Endodermal cell (in vitro differentiated cells): ENCODE measurements at regions not wholly inside any gene's neighbourhood (a gene's known extent, or its start where the extent isn't known, plus 50 kb on each side); places are given as distances from the start of the nearest gene placed in this dataset.

ENCODE experiments used
- DNase-seq: peaks from one replicate; pipeline ENCODE4 v3.0.0-alpha.2; 2017
- H3K27ac ChIP-seq: 2 replicates; pipeline ENCODE4 v1.5.1; 2013; ENCODE audit warnings: mild to moderate bottlenecking, low read depth, low read length, moderate library complexity
- H3K27me3 ChIP-seq: 2 replicates; pipeline ENCODE4 v1.6.1; 2013; ENCODE audit warnings: mild to moderate bottlenecking, low read length, moderate library complexity; ENCODE audit not compliant: insufficient read depth, control insufficient read depth, poor library complexity, severe bottlenecking
- H3K36me3 ChIP-seq: 2 replicates; pipeline ENCODE4 v1.7.0; 2013; ENCODE audit warnings: mild to moderate bottlenecking, low read length, moderate library complexity; ENCODE audit not compliant: control insufficient read depth, insufficient read depth
- H3K4me1 ChIP-seq: one replicate; pipeline ENCODE4 v1.7.0; 2013; ENCODE audit warnings: low read length; ENCODE audit not compliant: control insufficient read depth, insufficient read depth
- H3K4me3 ChIP-seq: 2 replicates; pipeline ENCODE4 v1.5.1; 2013; ENCODE audit warnings: mild to moderate bottlenecking, low read length, moderate library complexity
- H3K9ac ChIP-seq: 2 replicates; pipeline ENCODE4 v1.6.1; 2013; ENCODE audit warnings: mild to moderate bottlenecking, low read length, moderate library complexity; ENCODE audit not compliant: poor library complexity, severe bottlenecking; ENCODE audit errors: extremely low read depth
- H3K9me3 ChIP-seq: 2 replicates; pipeline ENCODE4 v1.6.1; 2013; ENCODE audit warnings: mild to moderate bottlenecking, low read length, moderate library complexity; ENCODE audit not compliant: control insufficient read depth
- H3K27ac Mint-ChIP-seq: 2 replicates; pipeline ENCODE4 v1.8.0; 2020; ENCODE audit warnings: mixed read lengths
- H3K27me3 Mint-ChIP-seq: 2 replicates; pipeline ENCODE4 v1.8.0; 2021; ENCODE audit warnings: mild to moderate bottlenecking, mixed read lengths; ENCODE audit not compliant: insufficient read depth
- H3K36me3 Mint-ChIP-seq: 2 replicates; pipeline ENCODE4 v1.8.0; 2020; ENCODE audit warnings: low read depth, mixed read lengths
- H3K4me1 Mint-ChIP-seq: 2 replicates; pipeline ENCODE4 v1.8.0; 2020; ENCODE audit warnings: mixed read lengths
- H3K4me3 Mint-ChIP-seq: 2 replicates; pipeline ENCODE4 v1.8.0; 2020; ENCODE audit warnings: mild to moderate bottlenecking, moderate library complexity, mixed read lengths
- H3K9me3 Mint-ChIP-seq: 2 replicates; pipeline ENCODE4 v1.8.0; 2020; ENCODE audit warnings: mild to moderate bottlenecking, mixed read lengths
- WGBS, 2 experiments: methylation state at CpG; one replicate each; pipeline versions ENCODE4 v1.1.5 to v1.1.7; 2013; ENCODE audit warnings: missing lambda C conversion rate in 2 of 2, mixed read lengths in 1 of 2; ENCODE audit not compliant: insufficient coverage in 1 of 2, insufficient read length in 1 of 2; 5-methylcytosine and 5-hydroxymethylcytosine counted together
- TF ChIP-seq, protein P1 (sequence below): fragments of 200-600 bp; sonication (generic); conservative IDR thresholded peaks from 2 replicates; pipeline ENCODE4 v1.5.0; 2021; ENCODE audit warnings: antibody characterized with exemption, mild to moderate bottlenecking

DNA sequence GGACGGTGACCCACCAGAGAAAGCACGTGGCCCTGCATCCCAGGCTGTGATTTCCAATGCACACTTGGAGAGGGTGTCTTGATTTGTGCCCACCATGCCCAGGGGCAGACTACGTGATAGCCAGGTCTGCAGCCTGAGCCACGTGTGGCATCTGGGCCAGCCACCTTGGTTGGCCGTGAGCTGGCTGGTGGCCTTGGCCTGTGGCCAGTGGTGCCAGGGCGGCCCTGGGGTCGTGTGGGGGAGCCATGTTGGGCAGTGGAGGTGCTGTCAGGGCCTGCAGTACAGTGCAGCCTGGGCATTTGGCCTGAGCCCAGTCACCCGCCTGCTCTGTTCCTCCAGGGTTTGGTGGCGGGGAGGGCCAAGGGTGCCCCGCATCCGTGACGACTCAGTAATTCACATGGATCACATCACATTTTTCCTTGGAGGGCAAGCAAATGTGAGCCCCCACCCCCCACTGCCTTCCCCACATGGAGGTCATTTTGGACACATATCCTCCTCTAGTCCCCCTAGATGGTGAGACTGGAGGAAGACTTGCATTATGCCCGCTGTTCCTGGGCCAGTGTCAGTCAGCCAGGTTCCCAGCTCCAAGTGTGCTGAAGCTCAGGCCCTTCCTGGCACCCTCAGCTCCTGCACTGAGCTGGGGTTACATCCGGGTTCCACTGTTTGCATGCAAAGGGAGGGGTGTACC, 201.4 kb downstream of the UBE3A start:
- Mint-ChIP-seq H3K4me1 (no peaks in the 10 kb centered on the region), H3K4me3 (no peak overlapping the region), H3K9me3 (peaks cover 92% of the 10 kb centered on the region), H3K36me3 (no peaks in the 10 kb centered on the region), H3K27ac (no peak overlapping the region), H3K27me3 (no peaks in the 10 kb centered on the region)
- no peaks in the 10 kb centered on the region for H3K4me1 ChIP-seq
- no peak overlapping the region for H3K9ac ChIP-seq
- 48 to 77% methylated on average over 4 to 14 of the region's 14 CpGs for whole genome bisulfite sequencing, 2 experiments
- TF ChIP-seq, protein P1, sequence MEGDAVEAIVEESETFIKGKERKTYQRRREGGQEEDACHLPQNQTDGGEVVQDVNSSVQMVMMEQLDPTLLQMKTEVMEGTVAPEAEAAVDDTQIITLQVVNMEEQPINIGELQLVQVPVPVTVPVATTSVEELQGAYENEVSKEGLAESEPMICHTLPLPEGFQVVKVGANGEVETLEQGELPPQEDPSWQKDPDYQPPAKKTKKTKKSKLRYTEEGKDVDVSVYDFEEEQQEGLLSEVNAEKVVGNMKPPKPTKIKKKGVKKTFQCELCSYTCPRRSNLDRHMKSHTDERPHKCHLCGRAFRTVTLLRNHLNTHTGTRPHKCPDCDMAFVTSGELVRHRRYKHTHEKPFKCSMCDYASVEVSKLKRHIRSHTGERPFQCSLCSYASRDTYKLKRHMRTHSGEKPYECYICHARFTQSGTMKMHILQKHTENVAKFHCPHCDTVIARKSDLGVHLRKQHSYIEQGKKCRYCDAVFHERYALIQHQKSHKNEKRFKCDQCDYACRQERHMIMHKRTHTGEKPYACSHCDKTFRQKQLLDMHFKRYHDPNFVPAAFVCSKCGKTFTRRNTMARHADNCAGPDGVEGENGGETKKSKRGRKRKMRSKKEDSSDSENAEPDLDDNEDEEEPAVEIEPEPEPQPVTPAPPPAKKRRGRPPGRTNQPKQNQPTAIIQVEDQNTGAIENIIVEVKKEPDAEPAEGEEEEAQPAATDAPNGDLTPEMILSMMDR: no peak
- no peak overlapping the region for H3K27ac ChIP-seq
- no peak overlapping the region for H3K4me3 ChIP-seq
- no peak for DNase-seq
- H3K36me3 ChIP-seq: no peaks in the 10 kb centered on the region
- H3K27me3 ChIP-seq: no peaks in the 10 kb centered on the region
- H3K9me3 ChIP-seq: no peaks in the 10 kb centered on the region

DNA sequence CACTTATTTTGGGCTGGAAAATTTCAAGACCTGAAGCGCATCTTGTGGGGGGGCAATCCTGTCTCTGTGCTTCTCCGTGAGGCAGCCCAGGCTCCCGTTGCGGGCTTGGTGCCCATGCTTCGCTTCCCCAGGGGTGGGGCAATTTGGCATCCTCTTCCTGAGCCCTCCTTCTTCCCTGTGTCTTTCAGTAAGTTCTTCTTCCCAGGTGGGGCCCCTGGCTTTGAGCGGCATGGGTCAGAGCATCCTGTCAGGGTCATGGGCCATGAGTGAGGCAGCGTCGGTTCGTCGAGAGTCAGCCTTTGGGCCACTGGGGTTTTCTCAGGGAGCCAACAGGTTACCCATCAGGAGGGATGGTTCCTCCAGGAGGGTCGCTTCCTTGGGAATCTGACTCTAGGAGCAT, 200.7 kb downstream of the UBE3A start:
- 86 to 90% methylated on average over 10 to 11 of the region's 11 CpGs for WGBS, 2 experiments
- H3K4me3 ChIP-seq: no peak overlapping the region
- no peak for DNase-seq
- Mint-ChIP-seq H3K9me3 (peaks cover 93% of the 10 kb centered on the region), H3K27ac (no peak overlapping the region), H3K36me3 (no peaks in the 10 kb centered on the region), H3K4me1 (no peaks in the 10 kb centered on the region), H3K27me3 (no peaks in the 10 kb centered on the region), H3K4me3 (no peak overlapping the region)
- no peak overlapping the region for H3K9ac ChIP-seq
- H3K9me3 ChIP-seq: no peaks in the 10 kb centered on the region
- H3K4me1 ChIP-seq: no peaks in the 10 kb centered on the region
- H3K27ac ChIP-seq: no peak overlapping the region
- H3K27me3 ChIP-seq: no peaks in the 10 kb centered on the region
- no peaks in the 10 kb centered on the region for H3K36me3 ChIP-seq
- TF ChIP-seq, protein P1: no peak

DNA sequence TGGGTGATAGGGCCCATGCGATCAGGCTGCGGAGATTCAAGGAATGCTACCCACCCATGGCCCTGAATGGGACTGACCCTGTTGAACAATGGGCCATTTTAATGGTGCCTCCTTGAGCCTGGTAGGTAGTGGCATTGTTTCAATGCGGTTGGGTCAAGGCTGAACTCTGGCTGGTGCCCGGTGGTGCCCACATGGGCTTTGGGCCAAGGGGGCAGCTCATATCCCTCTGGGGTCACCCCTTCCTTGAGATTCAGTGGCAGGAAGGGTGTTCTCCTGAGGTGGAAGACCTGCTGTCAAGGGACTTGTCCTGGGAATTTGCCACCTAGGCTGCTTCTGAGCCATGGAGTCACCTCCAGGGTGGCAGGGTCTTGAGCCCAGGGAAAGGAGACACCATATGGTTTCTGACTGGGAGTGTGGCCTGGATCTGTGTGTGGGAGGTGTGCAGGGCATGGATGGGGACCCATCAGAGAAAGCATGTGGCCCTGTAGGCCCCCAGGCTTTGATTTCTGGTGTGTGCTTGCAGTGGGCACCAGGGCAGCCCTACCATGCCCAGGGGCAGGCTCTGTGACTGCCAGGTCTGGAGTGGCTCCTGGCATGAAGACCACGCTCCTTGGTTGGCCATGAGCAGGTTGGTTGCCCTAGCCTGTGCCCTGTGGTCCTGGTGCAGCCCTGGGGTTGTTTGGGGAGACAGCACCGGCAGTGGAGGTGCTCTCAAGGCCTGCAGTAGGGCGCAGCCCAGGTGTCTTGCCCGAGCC, 199.9 kb downstream of the UBE3A start:
- H3K4me1 ChIP-seq: no peaks in the 10 kb centered on the region
- H3K36me3 ChIP-seq: no peaks in the 10 kb centered on the region
- no peaks in the 10 kb centered on the region for H3K27me3 ChIP-seq
- Mint-ChIP-seq H3K27ac (no peak overlapping the region), H3K4me1 (no peaks in the 10 kb centered on the region), H3K9me3 (peaks cover 92% of the 10 kb centered on the region), H3K27me3 (no peaks in the 10 kb centered on the region), H3K4me3 (no peak overlapping the region), H3K36me3 (no peaks in the 10 kb centered on the region)
- WGBS, 2 experiments: 79 to 80% methylated on average over 5 to 8 of the region's 8 CpGs
- no peak overlapping the region for H3K9ac ChIP-seq
- no peak for DNase-seq
- H3K4me3 ChIP-seq: no peak overlapping the region
- H3K9me3 ChIP-seq: no peaks in the 10 kb centered on the region
- TF ChIP-seq, protein P1: no peak
- H3K27ac ChIP-seq: no peak overlapping the region
